ENCODE measurements at regions not wholly inside any gene's neighbourhood (a gene's known extent, or its start where the extent isn't known, plus 50 kb on each side); places are given as distances from the start of the nearest gene placed in this dataset.

DNA sequence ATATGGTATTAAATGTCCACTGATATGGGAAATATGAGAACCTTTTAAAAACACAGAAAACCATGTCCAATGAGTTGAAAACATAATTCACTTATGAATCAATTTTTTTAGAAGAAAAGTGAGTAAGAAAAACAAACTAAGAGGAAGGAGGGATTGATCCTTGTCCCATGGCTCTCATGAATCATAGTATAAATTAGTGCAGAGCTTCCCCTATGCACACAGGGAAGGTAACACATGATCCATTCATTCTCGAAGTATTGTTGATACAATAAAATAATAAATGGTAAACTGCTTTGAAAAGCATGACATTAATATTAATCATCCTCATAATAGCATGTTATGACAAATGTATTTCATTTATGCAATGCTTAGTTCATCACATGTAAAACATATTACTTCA, 872.0 kb upstream of the CNTNAP5 start:
- no peak for TF ChIP-seq CTCF (IDR thresholded peaks at IDR 0.05; ENCODE audit: low read depth, low read length)
- DNase-seq (ENCODE audit: low read depth, low spot score) = no peak
- in situ Hi-C loops (cut with HindIII; ENCODE audit: low sequenced_read_pairs) = no loop called here
- H3K4me3 ChIP-seq (ENCODE audit: low read depth, low read length) = no peak overlapping the region

DNA sequence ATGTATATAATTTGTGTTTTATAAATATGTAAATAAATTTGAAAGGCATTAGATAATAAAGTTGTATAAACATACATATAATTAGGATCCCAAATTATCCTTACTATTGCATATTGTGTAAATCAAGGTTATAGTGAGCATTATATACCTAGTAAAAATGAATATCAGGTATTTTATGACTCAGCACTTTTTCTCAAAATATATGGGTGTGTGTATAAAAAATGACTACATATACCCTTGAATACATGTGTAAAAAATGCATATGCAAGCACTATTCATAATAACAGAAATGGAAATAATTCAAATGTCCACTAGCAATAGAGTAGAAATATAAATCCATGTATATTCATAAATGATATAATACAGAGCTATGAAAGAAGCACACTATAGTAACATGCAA, 870.9 kb upstream of the CNTNAP5 start:
- DNase-seq (ENCODE audit: low read depth, low spot score) = no peak
- H3K4me3 ChIP-seq (ENCODE audit: low read depth, low read length) = no peak overlapping the region
- in situ Hi-C loops (cut with HindIII; ENCODE audit: low sequenced_read_pairs) = no loop called here
- no peak for TF ChIP-seq CTCF (IDR thresholded peaks at IDR 0.05; ENCODE audit: low read depth, low read length)

GRCh38 chr2:123157016-123157415, 868.1 kb upstream of the CNTNAP5 start:
- in situ Hi-C loops (cut with HindIII; ENCODE audit: low sequenced_read_pairs) = no loop called here
- H3K4me3 ChIP-seq (ENCODE audit: low read depth, low read length) = no peak overlapping the region
- TF ChIP-seq CTCF (IDR thresholded peaks at IDR 0.05; ENCODE audit: low read depth, low read length) = no peak
- no peak for DNase-seq (ENCODE audit: low read depth, low spot score)

DNA sequence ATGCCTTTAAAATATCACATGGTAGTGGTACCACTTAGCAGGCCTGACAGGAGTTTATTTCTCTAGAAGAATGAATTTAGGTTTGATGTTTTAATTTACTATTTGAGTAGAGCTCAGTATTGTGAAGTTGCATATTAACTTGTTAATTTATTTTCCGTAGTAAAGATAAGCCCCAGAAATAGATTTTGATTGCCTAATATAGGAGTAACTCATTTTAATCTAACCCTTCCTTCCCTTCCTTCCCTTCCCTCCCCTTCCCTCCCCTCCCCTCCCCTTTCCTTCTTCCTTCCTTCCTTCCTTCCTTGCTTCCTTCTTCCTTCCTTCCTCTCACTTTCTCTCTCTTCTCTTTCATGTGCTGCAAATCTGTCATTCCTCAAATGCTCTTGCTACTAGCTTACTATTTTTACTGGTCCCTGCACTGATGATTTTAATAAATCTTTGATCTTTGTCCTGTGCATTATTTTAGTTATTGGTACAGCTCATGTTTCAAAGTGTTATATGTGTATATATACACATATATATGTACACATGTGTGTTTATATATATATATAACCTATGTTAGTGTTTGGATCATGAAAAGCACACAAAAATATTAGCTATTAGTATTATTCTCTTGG, 862.6 kb upstream of the CNTNAP5 start:
- no peak for DNase-seq (ENCODE audit: low read depth, low spot score)
- no peak for TF ChIP-seq CTCF (IDR thresholded peaks at IDR 0.05; ENCODE audit: low read depth, low read length)
- no peak overlapping the region for H3K4me3 ChIP-seq (ENCODE audit: low read depth, low read length)
- in situ Hi-C loops (cut with HindIII; ENCODE audit: low sequenced_read_pairs) = no loop called here

DNA sequence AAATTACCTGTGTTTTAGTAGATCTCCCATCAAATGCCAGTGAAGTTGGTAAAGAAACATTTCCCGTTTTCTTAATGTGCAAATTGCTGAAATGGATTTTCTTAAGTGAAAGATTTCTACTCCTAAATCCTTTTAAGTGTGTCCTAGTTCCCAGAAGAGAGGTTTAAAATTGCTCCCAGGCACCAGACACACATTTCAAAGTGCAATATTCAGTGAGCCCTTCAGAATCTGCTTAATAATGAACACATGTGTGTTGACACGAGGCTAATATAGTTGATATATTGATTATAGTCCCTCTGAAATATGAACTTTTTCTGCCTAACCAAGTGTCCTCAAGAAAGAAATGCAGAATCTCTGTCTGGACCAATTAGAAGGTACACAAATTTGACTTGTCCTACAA, 861.7 kb upstream of the CNTNAP5 start:
- no peak for TF ChIP-seq CTCF (IDR thresholded peaks at IDR 0.05; ENCODE audit: low read depth, low read length)
- no peak for DNase-seq (ENCODE audit: low read depth, low spot score)
- no peak overlapping the region for H3K4me3 ChIP-seq (ENCODE audit: low read depth, low read length)
- in situ Hi-C loops (cut with HindIII; ENCODE audit: low sequenced_read_pairs) = no loop called here

DNA sequence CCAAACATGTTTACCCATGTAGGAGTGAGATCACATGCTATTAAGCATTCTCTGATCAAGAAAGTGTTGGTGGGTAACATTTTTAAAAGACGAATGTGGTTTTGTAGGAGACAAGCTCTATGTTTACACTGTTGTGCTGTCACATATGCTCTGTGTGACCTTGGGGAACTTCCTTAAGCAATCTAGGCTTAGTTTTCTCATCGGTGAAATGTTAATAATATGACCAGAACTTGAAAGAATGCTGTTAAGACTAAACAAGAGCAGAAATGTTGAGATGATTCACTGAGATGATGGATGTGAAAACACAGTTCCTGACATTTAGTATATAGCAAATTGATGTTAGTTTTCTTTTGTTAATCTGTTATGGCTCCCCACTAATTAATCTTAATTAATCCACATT, 860.9 kb upstream of the CNTNAP5 start:
- DNase-seq (ENCODE audit: low read depth, low spot score) = no peak
- in situ Hi-C loops (cut with HindIII; ENCODE audit: low sequenced_read_pairs) = no loop called here
- no peak overlapping the region for H3K4me3 ChIP-seq (ENCODE audit: low read depth, low read length)
- TF ChIP-seq CTCF (IDR thresholded peaks at IDR 0.05; ENCODE audit: low read depth, low read length) = no peak

- no peak overlapping the region for H3K4me3 ChIP-seq (ENCODE audit: low read depth, low read length)
- TF ChIP-seq CTCF (IDR thresholded peaks at IDR 0.05; ENCODE audit: low read depth, low read length) = no peak
- in situ Hi-C loops (cut with HindIII; ENCODE audit: low sequenced_read_pairs) = no loop called here
- DNase-seq (ENCODE audit: low read depth, low spot score) = no peak
Observed at GRCh38 chr2:123165616-123166015, 859.5 kb upstream of the CNTNAP5 start.

Data from astrocyte of the spinal cord (primary cell).